Neural cell (in vitro differentiated cells): ENCODE measurements at regions not wholly inside any gene's neighbourhood (a gene's known extent, or its start where the extent isn't known, plus 50 kb on each side); places are given as distances from the start of the nearest gene placed in this dataset.

Experiments used
- H2AFZ ChIP-seq: fragments of 200-600, 300-800 bp; sonication (generic), shearing (Covaris generic); 2 replicates; pipeline ENCODE4 v1.6.0; 2014; ENCODE audit warnings: low read depth, mild to moderate bottlenecking, antibody characterized with exemption, low read length, moderate library complexity
- H3F3A ChIP-seq: fragments of 200-600 bp; shearing (Covaris generic); 2 replicates; pipeline ENCODE4 v1.6.1; 2016; ENCODE audit warnings: mild to moderate bottlenecking, moderate library complexity, mixed read lengths, antibody characterized with exemption, low read length; ENCODE audit not compliant: insufficient read depth, poor library complexity, severe bottlenecking
- H3K27ac ChIP-seq: fragments of 200-600, 300-800 bp; sonication (generic), shearing (Covaris generic); 2 replicates; pipeline ENCODE4 v1.5.1; 2014; ENCODE audit warnings: mild to moderate bottlenecking, low read length, moderate library complexity
- H3K27me3 ChIP-seq: fragments of 300-800, 200-600 bp; sonication (generic), shearing (Covaris generic); 2 replicates; pipeline ENCODE4 v1.6.0; 2014; ENCODE audit warnings: mild to moderate bottlenecking, low read depth, low read length, moderate library complexity; ENCODE audit not compliant: insufficient read depth
- H3K36me3 ChIP-seq: fragments of 300-800, 200-600 bp; sonication (generic), shearing (Covaris generic); 2 replicates; pipeline ENCODE4 v1.5.1; 2014; ENCODE audit warnings: mild to moderate bottlenecking, antibody characterized with exemption, low read length, moderate library complexity; ENCODE audit not compliant: insufficient read depth
- H3K4me2 ChIP-seq: fragments of 300-800, 200-600 bp; sonication (generic), shearing (Covaris generic); 2 replicates; pipeline ENCODE4 v1.6.0; 2014; ENCODE audit warnings: mild to moderate bottlenecking, low read length
- H3K4me3 ChIP-seq: fragments of 300-800, 200-600 bp; sonication (generic), shearing (Covaris generic); 2 replicates; pipeline ENCODE4 v1.5.1; 2014; ENCODE audit warnings: mild to moderate bottlenecking, low read length, moderate library complexity
- H3K79me2 ChIP-seq: fragments of 200-600 bp; shearing (Covaris generic); replicated peaks from 2 replicates; pipeline ENCODE4 v1.6.0; 2014; ENCODE audit warnings: mild to moderate bottlenecking, low read length, moderate library complexity; ENCODE audit not compliant: insufficient read depth
- H3K9ac ChIP-seq: fragments of 300-800, 200-600 bp; sonication (generic), shearing (Covaris generic); 2 replicates; pipeline ENCODE4 v1.6.1; 2016; ENCODE audit warnings: mild to moderate bottlenecking, low read length, mixed read lengths
- H3K9me2 ChIP-seq: fragments of 200-600 bp; shearing (Covaris generic); 2 replicates; pipeline ENCODE4 v1.6.1; 2016; ENCODE audit warnings: mild to moderate bottlenecking, low read length, mixed read lengths; ENCODE audit not compliant: insufficient read depth
- H3K9me3 ChIP-seq: fragments of 200-600, 300-800 bp; sonication (generic), shearing (Covaris generic); 2 replicates; pipeline ENCODE4 v1.6.1; 2016; ENCODE audit warnings: mild to moderate bottlenecking, mixed run types, low read length, moderate library complexity, mixed read lengths
- H4K20me1 ChIP-seq: fragments of 200-600 bp; shearing (Covaris generic); 2 replicates; pipeline ENCODE4 v1.6.1; 2016; ENCODE audit warnings: mild to moderate bottlenecking, mixed run types; ENCODE audit not compliant: insufficient read depth
- EP300 ChIP-seq: fragments of 450-650 bp; conservative IDR thresholded peaks from 2 replicates; pipeline ENCODE4 v1.6.1; 2014; ENCODE audit warnings: antibody characterized with exemption, mild to moderate bottlenecking, moderate library complexity; ENCODE audit not compliant: poor library complexity, severe bottlenecking
- EZH2 ChIP-seq: fragments of 200-600, 300-800 bp; shearing (Covaris generic), sonication (generic); IDR thresholded peaks from 2 replicates; pipeline ENCODE4 v1.6.1; 2014; ENCODE audit warnings: antibody characterized with exemption, low read length, borderline replicate concordance, mild to moderate bottlenecking; ENCODE audit not compliant: insufficient read depth, poor library complexity, severe bottlenecking
- MXI1 ChIP-seq: fragments of 450-650 bp; conservative IDR thresholded peaks from 2 replicates; pipeline ENCODE4 v1.6.1; 2014; ENCODE audit warnings: antibody characterized with exemption, mild to moderate bottlenecking; ENCODE audit not compliant: poor library complexity, severe bottlenecking
- POLR2AphosphoS5 ChIP-seq: IDR thresholded peaks from 2 replicates; pipeline ENCODE4 v1.6.1; 2012
- RAD21 ChIP-seq: fragments of 450-650 bp; conservative IDR thresholded peaks from 2 replicates; pipeline ENCODE4 v1.6.1; 2014; ENCODE audit warnings: antibody characterized with exemption, mild to moderate bottlenecking, moderate library complexity
- SMC3 ChIP-seq: fragments of 450-650 bp; conservative IDR thresholded peaks from 2 replicates; pipeline ENCODE4 v1.6.1; 2014; ENCODE audit warnings: antibody characterized with exemption, mild to moderate bottlenecking, moderate library complexity; ENCODE audit not compliant: poor library complexity
- TAF1 ChIP-seq: IDR thresholded peaks from 2 replicates; pipeline ENCODE4 v1.6.1; 2012; ENCODE audit warnings: low read depth
- TF ChIP-seq, protein P1 (sequence below): fragments of 450-650 bp; IDR thresholded peaks from 2 replicates; pipeline ENCODE4 v1.5.1; 2014; ENCODE audit warnings: antibody characterized with exemption, mild to moderate bottlenecking, moderate library complexity; ENCODE audit not compliant: poor library complexity, severe bottlenecking
- TF ChIP-seq, protein P2 (sequence below): IDR thresholded peaks from 2 replicates; pipeline ENCODE4 v1.6.1; 2012; ENCODE audit warnings: borderline replicate concordance

DNA sequence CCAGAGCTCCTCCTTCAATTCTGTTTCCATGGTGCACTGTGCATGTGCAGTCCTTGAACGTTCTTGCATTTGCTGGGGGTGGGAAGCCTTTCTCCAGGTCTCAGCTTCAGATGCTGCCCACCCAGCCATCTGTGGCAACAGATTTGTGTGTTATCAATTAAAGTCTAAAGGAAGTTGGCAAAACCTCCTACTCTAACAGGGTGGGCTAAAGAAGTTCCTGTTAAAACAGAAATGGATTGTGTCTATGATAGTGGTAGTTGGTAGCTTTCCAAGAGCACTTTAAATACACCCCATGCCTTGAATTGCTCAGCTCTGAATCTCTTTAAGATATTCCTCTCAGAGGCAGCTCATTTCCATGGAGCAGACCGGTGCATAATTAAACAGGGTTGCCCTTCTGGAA is 488.0 kb upstream of the SUCLG2 start:
- no peaks in the 10 kb centered on the region for H3K36me3 ChIP-seq
- no peak overlapping the region for H3K27ac ChIP-seq
- H3K4me3 ChIP-seq, result no peak overlapping the region

DNA sequence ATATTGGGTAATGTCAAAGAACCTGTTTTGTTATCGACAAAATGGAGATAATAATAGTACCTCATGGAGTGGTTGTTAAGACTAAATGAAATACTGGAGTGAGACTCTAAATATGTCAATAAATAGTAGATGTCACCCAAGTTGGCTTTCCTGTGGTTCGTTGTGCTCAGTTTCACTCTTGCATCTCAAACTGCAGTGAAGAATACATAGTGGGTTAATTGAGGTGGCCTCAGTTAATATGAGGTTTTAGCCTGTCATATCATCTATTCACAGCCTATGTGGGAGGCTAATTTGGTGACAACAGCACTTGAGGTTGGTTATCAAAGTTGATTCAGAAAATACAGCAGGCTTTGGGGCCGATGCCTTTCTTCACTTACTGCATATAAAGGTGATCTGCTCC is 485.5 kb upstream of the SUCLG2 start:
- no peaks in the 10 kb centered on the region for H3K9me2 ChIP-seq
- H3K36me3 ChIP-seq, result no peaks in the 10 kb centered on the region
- H3K9ac ChIP-seq, result no peak overlapping the region
- H3K4me3 ChIP-seq, result no peak overlapping the region
- no peaks in the 10 kb centered on the region for H3K79me2 ChIP-seq
- no peaks in the 10 kb centered on the region for H3K27me3 ChIP-seq
- H3F3A ChIP-seq, result no peaks in the 10 kb centered on the region
- TF ChIP-seq, protein P1, sequence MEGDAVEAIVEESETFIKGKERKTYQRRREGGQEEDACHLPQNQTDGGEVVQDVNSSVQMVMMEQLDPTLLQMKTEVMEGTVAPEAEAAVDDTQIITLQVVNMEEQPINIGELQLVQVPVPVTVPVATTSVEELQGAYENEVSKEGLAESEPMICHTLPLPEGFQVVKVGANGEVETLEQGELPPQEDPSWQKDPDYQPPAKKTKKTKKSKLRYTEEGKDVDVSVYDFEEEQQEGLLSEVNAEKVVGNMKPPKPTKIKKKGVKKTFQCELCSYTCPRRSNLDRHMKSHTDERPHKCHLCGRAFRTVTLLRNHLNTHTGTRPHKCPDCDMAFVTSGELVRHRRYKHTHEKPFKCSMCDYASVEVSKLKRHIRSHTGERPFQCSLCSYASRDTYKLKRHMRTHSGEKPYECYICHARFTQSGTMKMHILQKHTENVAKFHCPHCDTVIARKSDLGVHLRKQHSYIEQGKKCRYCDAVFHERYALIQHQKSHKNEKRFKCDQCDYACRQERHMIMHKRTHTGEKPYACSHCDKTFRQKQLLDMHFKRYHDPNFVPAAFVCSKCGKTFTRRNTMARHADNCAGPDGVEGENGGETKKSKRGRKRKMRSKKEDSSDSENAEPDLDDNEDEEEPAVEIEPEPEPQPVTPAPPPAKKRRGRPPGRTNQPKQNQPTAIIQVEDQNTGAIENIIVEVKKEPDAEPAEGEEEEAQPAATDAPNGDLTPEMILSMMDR, result no peak
- TF ChIP-seq, protein P2, sequence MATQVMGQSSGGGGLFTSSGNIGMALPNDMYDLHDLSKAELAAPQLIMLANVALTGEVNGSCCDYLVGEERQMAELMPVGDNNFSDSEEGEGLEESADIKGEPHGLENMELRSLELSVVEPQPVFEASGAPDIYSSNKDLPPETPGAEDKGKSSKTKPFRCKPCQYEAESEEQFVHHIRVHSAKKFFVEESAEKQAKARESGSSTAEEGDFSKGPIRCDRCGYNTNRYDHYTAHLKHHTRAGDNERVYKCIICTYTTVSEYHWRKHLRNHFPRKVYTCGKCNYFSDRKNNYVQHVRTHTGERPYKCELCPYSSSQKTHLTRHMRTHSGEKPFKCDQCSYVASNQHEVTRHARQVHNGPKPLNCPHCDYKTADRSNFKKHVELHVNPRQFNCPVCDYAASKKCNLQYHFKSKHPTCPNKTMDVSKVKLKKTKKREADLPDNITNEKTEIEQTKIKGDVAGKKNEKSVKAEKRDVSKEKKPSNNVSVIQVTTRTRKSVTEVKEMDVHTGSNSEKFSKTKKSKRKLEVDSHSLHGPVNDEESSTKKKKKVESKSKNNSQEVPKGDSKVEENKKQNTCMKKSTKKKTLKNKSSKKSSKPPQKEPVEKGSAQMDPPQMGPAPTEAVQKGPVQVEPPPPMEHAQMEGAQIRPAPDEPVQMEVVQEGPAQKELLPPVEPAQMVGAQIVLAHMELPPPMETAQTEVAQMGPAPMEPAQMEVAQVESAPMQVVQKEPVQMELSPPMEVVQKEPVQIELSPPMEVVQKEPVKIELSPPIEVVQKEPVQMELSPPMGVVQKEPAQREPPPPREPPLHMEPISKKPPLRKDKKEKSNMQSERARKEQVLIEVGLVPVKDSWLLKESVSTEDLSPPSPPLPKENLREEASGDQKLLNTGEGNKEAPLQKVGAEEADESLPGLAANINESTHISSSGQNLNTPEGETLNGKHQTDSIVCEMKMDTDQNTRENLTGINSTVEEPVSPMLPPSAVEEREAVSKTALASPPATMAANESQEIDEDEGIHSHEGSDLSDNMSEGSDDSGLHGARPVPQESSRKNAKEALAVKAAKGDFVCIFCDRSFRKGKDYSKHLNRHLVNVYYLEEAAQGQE, result no peak
- TF ChIP-seq EP300 (no peak), RAD21 (no peak), EZH2 (no peak), TAF1 (no peak), MXI1 (no peak), POLR2AphosphoS5 (no peak), SMC3 (no peak)
- H2AFZ ChIP-seq, result no peak overlapping the region
- H3K27ac ChIP-seq, result no peak overlapping the region
- no peaks in the 10 kb centered on the region for H3K9me3 ChIP-seq
- H4K20me1 ChIP-seq, result no peaks in the 10 kb centered on the region
- no peak overlapping the region for H3K4me2 ChIP-seq

More for the DNA sequence above, 488.0 kb upstream of the SUCLG2 start:
- Histone ChIP-seq H3K27me3 (no peaks in the 10 kb centered on the region), H2AFZ (no peak overlapping the region), H3K9me3 (no peaks in the 10 kb centered on the region), H4K20me1 (no peaks in the 10 kb centered on the region), H3K4me2 (no peak overlapping the region), H3K79me2 (no peaks in the 10 kb centered on the region), H3K9ac (no peak overlapping the region), H3K9me2 (no peaks in the 10 kb centered on the region), H3F3A (no peaks in the 10 kb centered on the region)
- TF ChIP-seq POLR2AphosphoS5 (no peak), MXI1 (no peak), EZH2 (no peak), TAF1 (no peak), SMC3 (no peak), RAD21 (no peak), EP300 (no peak)
- TF ChIP-seq, protein P1, result no peak
- TF ChIP-seq, protein P2, result no peak
